Suprapubic skin (tissue), 4 donors: ENCODE measurements at regions not wholly inside any gene's neighbourhood (a gene's known extent, or its start where the extent isn't known, plus 50 kb on each side); places are given as distances from the start of the nearest gene placed in this dataset.
A peak's percentile ranks its signal among the peaks of the same experiment; 100 is the strongest.

Experiments used
- DNase-seq, 2 donors: peaks; one replicate each; pipeline ENCODE4 v3.0.0-alpha.2; 2019; ENCODE audit warnings: low spot score in 2 of 2
- H3K27ac ChIP-seq: fragments of 200-600 bp; sonication (generic); one replicate; pipeline ENCODE4 v1.5.1; 2019
- H3K27me3 ChIP-seq: fragments of 200-600 bp; sonication (generic); one replicate; pipeline ENCODE4 v1.5.1; 2019
- H3K36me3 ChIP-seq: fragments of 200-600 bp; sonication (generic); one replicate; pipeline ENCODE4 v1.5.1; 2019
- H3K4me1 ChIP-seq: fragments of 200-600 bp; sonication (generic); one replicate; pipeline ENCODE4 v1.5.1; 2019
- H3K4me3 ChIP-seq: fragments of 200-600 bp; sonication (generic); one replicate; pipeline ENCODE4 v1.5.1; 2019; ENCODE audit warnings: mild to moderate bottlenecking
- H3K9me3 ChIP-seq: fragments of 200-600 bp; sonication (generic); one replicate; pipeline ENCODE4 v1.5.1; 2019
- CTCF ChIP-seq, 2 donors: fragments of 200-600 bp in 1 of 2; fragments of 450-650 bp in 1 of 2; sonication (generic) in 1 of 2; IDR thresholded peaks; one replicate each; pipeline ENCODE4 v1.5.1; 2016 to 2019; ENCODE audit warnings: antibody characterized with exemption in 2 of 2, mild to moderate bottlenecking in 1 of 2, moderate library complexity in 1 of 2
- EP300 ChIP-seq: sonication (generic); formaldehyde crosslinking; IDR thresholded peaks from one replicate; pipeline ENCODE4 v1.6.1; 2017; ENCODE audit warnings: antibody characterized with exemption
- POLR2A ChIP-seq, 2 donors: fragments of 450-650 bp; IDR thresholded peaks; one replicate each; pipeline ENCODE4 v1.6.1; 2017; ENCODE audit warnings: antibody characterized with exemption in 2 of 2, mild to moderate bottlenecking in 2 of 2, moderate library complexity in 2 of 2
- POLR2AphosphoS5 ChIP-seq, 3 donors: sonication (generic); formaldehyde crosslinking; IDR thresholded peaks; one replicate each; pipeline ENCODE4 v1.6.1; 2017; ENCODE audit warnings: antibody characterized with exemption in 3 of 3
- WGBS: methylation state at CpG from one replicate; pipeline ENCODE4 v1.1.5; 2018; 5-methylcytosine and 5-hydroxymethylcytosine counted together

GRCh38 chr6:9240861-9241260 is 805.5 kb upstream of the SLC35B3 start:
- Histone ChIP-seq H3K36me3 (no peaks in the 10 kb centered on the region), H3K27ac (no peak overlapping the region), H3K4me3 (no peak overlapping the region), H3K4me1 (no peaks in the 10 kb centered on the region), H3K27me3 (no peaks in the 10 kb centered on the region), H3K9me3 (no peaks in the 10 kb centered on the region)
- no peak for DNase-seq
- WGBS: 93% methylated on average over 2 of the region's 2 CpGs
- TF ChIP-seq CTCF (IDR thresholded peaks at IDR 0.05): no peak
- no peak for TF ChIP-seq POLR2AphosphoS5 (IDR thresholded peaks at IDR 0.05)
- no peak for TF ChIP-seq EP300
- no peak for TF ChIP-seq POLR2A (IDR thresholded peaks at IDR 0.05)

- H3K27me3 ChIP-seq: no peaks in the 10 kb centered on the region
Observed at GRCh38 chr6:9236443-9236842, 801.1 kb upstream of the SLC35B3 start.

GRCh38 chr6:9233686-9234085 is 798.3 kb upstream of the SLC35B3 start:
- DNase-seq: no peak
- Histone ChIP-seq H3K4me1 (no peaks in the 10 kb centered on the region), H3K4me3 (no peak overlapping the region), H3K27me3 (no peaks in the 10 kb centered on the region), H3K36me3 (no peaks in the 10 kb centered on the region), H3K9me3 (no peaks in the 10 kb centered on the region), H3K27ac (no peak overlapping the region)
- TF ChIP-seq POLR2A (IDR thresholded peaks at IDR 0.05) (no peak), POLR2AphosphoS5 (IDR thresholded peaks at IDR 0.05) (no peak), CTCF (IDR thresholded peaks at IDR 0.05) (no peak), EP300 (no peak)
- WGBS: 66% methylated on average over 1 of the region's 1 CpG

More at GRCh38 chr6:9236443-9236842, 801.1 kb upstream of the SLC35B3 start:
- Histone ChIP-seq H3K9me3 (no peaks in the 10 kb centered on the region), H3K4me1 (no peaks in the 10 kb centered on the region), H3K36me3 (no peaks in the 10 kb centered on the region), H3K4me3 (no peak overlapping the region), H3K27ac (no peak overlapping the region)
- DNase-seq: no peak
- TF ChIP-seq EP300 (no peak), POLR2AphosphoS5 (IDR thresholded peaks at IDR 0.05) (no peak), POLR2A (IDR thresholded peaks at IDR 0.05) (no peak), CTCF (IDR thresholded peaks at IDR 0.05) (no peak)
- WGBS: 81% methylated on average over 6 of the region's 6 CpGs

- Histone ChIP-seq H3K36me3 (no peaks in the 10 kb centered on the region), H3K4me1 (no peaks in the 10 kb centered on the region), H3K27me3 (no peaks in the 10 kb centered on the region), H3K9me3 (no peaks in the 10 kb centered on the region), H3K27ac (no peak overlapping the region), H3K4me3 (no peak overlapping the region)
- no peak for DNase-seq
- TF ChIP-seq EP300: no peak
- no peak for TF ChIP-seq POLR2A (IDR thresholded peaks at IDR 0.05)
- no peak for TF ChIP-seq CTCF (IDR thresholded peaks at IDR 0.05)
- TF ChIP-seq POLR2AphosphoS5 (IDR thresholded peaks at IDR 0.05): no peak
- WGBS: 52% methylated on average over 2 of the region's 2 CpGs
Observed at GRCh38 chr6:9233226-9233625, 797.9 kb upstream of the SLC35B3 start.

GRCh38 chr6:9225441-9225871 is 790.1 kb upstream of the SLC35B3 start:
- Histone ChIP-seq H3K36me3 (no peaks in the 10 kb centered on the region), H3K4me3 (no peak overlapping the region), H3K27me3 (no peaks in the 10 kb centered on the region), H3K27ac (no peak overlapping the region), H3K4me1 (peaks cover 6% of the 10 kb centered on the region), H3K9me3 (peaks cover 5% of the 10 kb centered on the region)
- no peak for TF ChIP-seq CTCF (IDR thresholded peaks at IDR 0.05)
- no peak for TF ChIP-seq EP300
- peak in 2 of 3 donors; percentile 32 to 44 for TF ChIP-seq POLR2AphosphoS5 (IDR thresholded peaks at IDR 0.05)
- TF ChIP-seq POLR2A (IDR thresholded peaks at IDR 0.05): no peak
- DNase-seq: no peak
- WGBS: 15% methylated on average over 3 of the region's 3 CpGs
